ENCODE measurements at regions not wholly inside any gene's neighbourhood (a gene's known extent, or its start where the extent isn't known, plus 50 kb on each side); places are given as distances from the start of the nearest gene placed in this dataset.

DNA sequence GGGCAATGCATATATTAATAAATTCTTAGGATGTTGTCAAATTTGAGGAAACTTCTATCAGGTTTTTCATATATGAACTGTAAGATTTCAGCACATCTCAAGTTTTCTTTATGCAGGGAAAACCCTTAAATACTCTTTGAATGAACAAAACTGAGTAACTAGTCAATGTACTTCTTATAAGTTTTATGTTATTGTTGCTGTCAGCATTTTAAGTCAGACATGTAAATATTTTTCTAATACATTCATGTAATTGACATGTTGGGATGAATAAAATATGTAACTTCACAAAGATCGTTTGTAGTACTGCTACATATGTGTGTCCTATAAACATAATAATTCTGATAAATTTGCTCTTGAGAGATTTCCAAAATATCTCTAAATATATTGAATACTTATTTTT lies 109.6 kb downstream of the BMP4 start:
- Histone ChIP-seq H3K36me3 (no peaks in the 10 kb centered on the region), H3K9me3 (no peaks in the 10 kb centered on the region), H3K27me3 (no peaks in the 10 kb centered on the region), H3K4me3 (ENCODE audit: low read depth in 1 of 2, low read length in 1 of 2) (no peak overlapping the region), H3K27ac (no peak overlapping the region), H3K4me1 (ENCODE audit: control insufficient read depth in 1 of 2, insufficient read depth in 1 of 2, low read depth in 1 of 2, low read length in 1 of 2) (no peaks in the 10 kb centered on the region)
- no peak for TF ChIP-seq CTCF (IDR thresholded peaks at IDR 0.05)

DNA sequence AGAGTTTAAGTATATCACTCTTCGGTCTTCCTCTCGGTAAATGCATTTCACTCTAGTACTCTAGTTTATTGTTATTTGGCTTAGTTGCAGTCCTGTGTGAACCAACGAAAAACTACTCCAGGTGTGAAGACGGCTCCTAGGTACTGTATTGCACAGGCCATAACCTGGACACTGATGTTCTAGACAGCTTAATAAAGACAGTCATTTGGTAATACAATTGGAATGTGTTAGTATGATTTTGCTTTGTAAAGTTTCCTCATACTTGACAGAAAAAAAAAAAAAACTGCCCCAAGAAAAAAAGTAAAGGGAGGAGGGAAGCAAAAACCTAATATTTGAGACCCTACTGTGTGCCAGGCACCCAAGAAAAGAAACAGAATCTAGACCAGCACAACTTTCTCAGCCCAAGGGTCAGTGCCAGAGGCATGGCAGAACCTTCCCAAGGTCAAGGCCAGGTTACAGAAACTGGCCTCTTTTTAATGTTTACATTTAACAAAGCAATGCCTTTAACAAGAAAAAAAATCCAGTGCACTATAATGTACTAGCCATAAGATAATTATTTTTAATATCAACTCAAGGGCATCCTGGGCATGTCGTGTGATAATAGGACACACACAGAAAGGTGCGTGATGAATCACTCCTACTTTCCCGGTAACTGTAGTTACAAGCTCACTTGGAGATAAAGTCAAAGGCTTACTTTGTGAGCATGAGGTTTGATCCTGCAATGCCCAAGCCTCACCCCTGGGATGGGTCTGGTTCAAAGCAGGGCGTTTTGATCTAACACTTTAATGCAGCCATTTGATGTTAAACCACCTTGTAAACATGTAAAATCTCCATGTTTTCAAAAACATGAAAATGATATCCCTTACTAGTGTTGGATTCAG lies 110.6 kb downstream of the BMP4 start:
- H3K4me3 ChIP-seq (ENCODE audit: low read depth in 1 of 2, low read length in 1 of 2) = no peak overlapping the region
- no peak overlapping the region for H3K27ac ChIP-seq
- no peak for TF ChIP-seq CTCF (IDR thresholded peaks at IDR 0.05)
- no peaks in the 10 kb centered on the region for H3K36me3 ChIP-seq
- H3K27me3 ChIP-seq = no peaks in the 10 kb centered on the region
- H3K9me3 ChIP-seq = no peaks in the 10 kb centered on the region
- H3K4me1 ChIP-seq (ENCODE audit: control insufficient read depth in 1 of 2, insufficient read depth in 1 of 2, low read depth in 1 of 2, low read length in 1 of 2) = no peaks in the 10 kb centered on the region

- H3K4me1 ChIP-seq (ENCODE audit: control insufficient read depth in 1 of 2, insufficient read depth in 1 of 2, low read depth in 1 of 2, low read length in 1 of 2) = no peaks in the 10 kb centered on the region
- H3K9me3 ChIP-seq = no peaks in the 10 kb centered on the region
- no peaks in the 10 kb centered on the region for H3K36me3 ChIP-seq
- TF ChIP-seq CTCF (IDR thresholded peaks at IDR 0.05) = no peak
- H3K27ac ChIP-seq = no peak overlapping the region
- H3K27me3 ChIP-seq = no peaks in the 10 kb centered on the region
- H3K4me3 ChIP-seq (ENCODE audit: low read depth in 1 of 2, low read length in 1 of 2) = no peak overlapping the region
Measured at GRCh38 chr14:53842938-53843337, 113.7 kb downstream of the BMP4 start.

DNA sequence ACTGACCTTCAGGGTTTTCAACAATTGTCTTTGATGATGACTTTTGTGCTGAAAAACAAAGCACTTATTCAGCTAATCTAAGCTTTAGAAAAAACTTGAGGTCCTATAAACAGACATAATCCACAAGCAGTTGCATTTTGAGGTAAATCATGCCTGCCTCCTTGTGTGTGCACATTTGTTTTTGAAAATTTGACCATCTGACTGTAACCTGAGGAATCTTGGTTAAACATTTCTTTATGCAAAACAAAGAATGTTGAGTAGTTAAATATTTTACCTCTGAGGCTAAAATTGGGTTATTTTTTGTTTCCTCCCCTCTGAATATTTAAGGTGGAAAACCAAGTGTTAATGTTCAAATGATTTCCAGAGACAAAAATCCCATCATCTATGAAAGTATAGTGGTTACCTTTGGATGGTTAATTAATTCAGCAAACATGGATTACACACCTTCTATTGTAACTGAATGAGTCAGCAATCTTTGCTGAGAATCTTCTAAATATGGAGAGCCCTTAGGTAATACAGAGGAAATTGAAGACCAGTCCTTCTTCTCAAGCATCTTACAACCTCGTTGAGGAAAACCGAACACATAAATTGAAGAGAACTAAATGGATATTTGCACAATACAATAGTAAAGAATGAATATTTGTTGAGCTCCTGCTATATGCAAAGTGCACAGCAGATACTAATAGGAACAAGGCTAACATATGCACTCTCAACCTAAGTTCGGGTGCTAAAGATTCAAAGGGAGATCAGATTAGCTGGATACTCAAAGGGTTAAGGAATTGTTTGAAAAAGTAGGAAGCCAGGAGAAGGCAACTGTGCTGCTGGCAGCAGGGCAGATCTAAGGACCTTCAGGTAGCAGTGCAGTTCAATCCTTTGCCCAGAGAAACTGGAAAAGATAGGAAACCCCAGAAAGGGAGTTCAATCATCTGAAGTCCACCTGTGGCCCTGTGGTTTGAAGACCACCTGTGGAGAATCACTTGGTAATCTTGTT lies 115.2 kb downstream of the BMP4 start:
- Histone ChIP-seq H3K36me3 (no peaks in the 10 kb centered on the region), H3K4me1 (ENCODE audit: control insufficient read depth in 1 of 2, insufficient read depth in 1 of 2, low read depth in 1 of 2, low read length in 1 of 2) (no peaks in the 10 kb centered on the region), H3K9me3 (no peaks in the 10 kb centered on the region), H3K27ac (no peak overlapping the region), H3K4me3 (ENCODE audit: low read depth in 1 of 2, low read length in 1 of 2) (no peak overlapping the region), H3K27me3 (no peaks in the 10 kb centered on the region)
- TF ChIP-seq CTCF (IDR thresholded peaks at IDR 0.05) = no peak

- TF ChIP-seq CTCF (IDR thresholded peaks at IDR 0.05) = no peak
- H3K27me3 ChIP-seq = no peaks in the 10 kb centered on the region
- H3K4me3 ChIP-seq (ENCODE audit: low read depth in 1 of 2, low read length in 1 of 2) = no peak overlapping the region
- H3K27ac ChIP-seq = no peak overlapping the region
- H3K4me1 ChIP-seq (ENCODE audit: control insufficient read depth in 1 of 2, insufficient read depth in 1 of 2, low read depth in 1 of 2, low read length in 1 of 2) = no peaks in the 10 kb centered on the region
- no peaks in the 10 kb centered on the region for H3K9me3 ChIP-seq
- no peaks in the 10 kb centered on the region for H3K36me3 ChIP-seq
Measured at GRCh38 chr14:53840444-53840843, 116.2 kb downstream of the BMP4 start.

Measured in neutrophil (primary cell).